ENCODE measurements at regions not wholly inside any gene's neighbourhood (a gene's known extent, or its start where the extent isn't known, plus 50 kb on each side); places are given as distances from the start of the nearest gene placed in this dataset.

DNA sequence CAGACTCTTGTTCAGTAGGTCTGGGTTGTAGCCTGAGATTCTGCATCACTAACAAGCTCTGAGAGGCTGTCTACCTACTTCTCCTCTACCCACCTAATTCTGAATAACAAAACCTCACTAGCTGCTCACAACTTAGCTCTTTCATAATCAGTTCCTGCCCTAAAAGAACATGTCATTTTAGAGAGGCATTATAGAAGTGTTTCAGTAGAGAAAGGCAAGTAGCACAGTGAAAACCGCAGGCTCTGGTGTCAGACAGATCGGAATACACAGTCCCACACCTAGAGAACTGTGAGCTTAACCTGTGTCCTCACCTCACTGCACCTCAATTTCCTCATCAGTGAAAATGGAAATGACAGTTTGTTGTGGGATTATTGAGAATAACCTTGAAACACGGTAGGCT lies 1337.6 kb upstream of the TENM4 start:
- Mint-ChIP-seq H3K4me3 (no peak overlapping the region), H3K4me1 (no peaks in the 10 kb centered on the region), H3K27ac (no peak overlapping the region), H3K9me3 (peaks cover 0 to 29% (median 16%) of the 10 kb centered on the region in 8 donors), H3K36me3 (no peaks in the 10 kb centered on the region), H3K27me3 (no peaks in the 10 kb centered on the region)
- no peak overlapping the region for H3K27ac ChIP-seq (ENCODE audit: low read depth, low read length)
- CTCF ChIA-PET (ENCODE audit: partially characterized antibody), result no interaction called here
- H3K4me1 ChIP-seq (ENCODE audit: insufficient read depth, low read length), result no peaks in the 10 kb centered on the region
- H3K4me3 ChIP-seq (ENCODE audit: low read length in 2 of 2), result no peak overlapping the region
- no peak for DNase-seq
- no peaks in the 10 kb centered on the region for H3K27me3 ChIP-seq (ENCODE audit: insufficient read depth, low read length)
- POLR2A ChIA-PET (ENCODE audit: partially characterized antibody), result no interaction called here
- intact Hi-C loops (cut with micrococcal nuclease), result no loop called here
- no peaks in the 10 kb centered on the region for H3K9me3 ChIP-seq (ENCODE audit: control insufficient read depth in 1 of 2, low read length in 2 of 2)
- no peaks in the 10 kb centered on the region for H3K36me3 ChIP-seq (ENCODE audit: insufficient read depth, low read length)

GRCh38 chr11:80773919-80774318 lies 1333.1 kb upstream of the TENM4 start:
- no peak for DNase-seq
- Histone ChIP-seq H3K4me1 (ENCODE audit: insufficient read depth, low read length) (no peaks in the 10 kb centered on the region), H3K9me3 (ENCODE audit: control insufficient read depth in 1 of 2, low read length in 2 of 2) (no peaks in the 10 kb centered on the region), H3K36me3 (ENCODE audit: insufficient read depth, low read length) (no peaks in the 10 kb centered on the region), H3K27ac (ENCODE audit: low read depth, low read length) (no peak overlapping the region), H3K4me3 (ENCODE audit: low read length in 2 of 2) (no peak overlapping the region), H3K27me3 (ENCODE audit: insufficient read depth, low read length) (no peaks in the 10 kb centered on the region)
- no peak overlapping the region for H3K4me3 Mint-ChIP-seq
- ChIA-PET POLR2A (ENCODE audit: partially characterized antibody) (no interaction called here), CTCF (ENCODE audit: partially characterized antibody) (no interaction called here)
- no peaks in the 10 kb centered on the region for H3K4me1 Mint-ChIP-seq
- no peaks in the 10 kb centered on the region for H3K27me3 Mint-ChIP-seq
- H3K36me3 Mint-ChIP-seq, result no peaks in the 10 kb centered on the region
- peaks cover 3 to 33% (median 16%) of the 10 kb centered on the region in 8 donors for H3K9me3 Mint-ChIP-seq
- H3K27ac Mint-ChIP-seq, result no peak overlapping the region
- intact Hi-C loops (cut with micrococcal nuclease), result no loop called here

GRCh38 chr11:80771017-80771416 lies 1330.2 kb upstream of the TENM4 start:
- no peak overlapping the region for H3K27ac Mint-ChIP-seq
- Histone ChIP-seq H3K27ac (ENCODE audit: low read depth, low read length) (no peak overlapping the region), H3K4me3 (ENCODE audit: low read length in 2 of 2) (no peak overlapping the region), H3K9me3 (ENCODE audit: control insufficient read depth in 1 of 2, low read length in 2 of 2) (no peaks in the 10 kb centered on the region), H3K27me3 (ENCODE audit: insufficient read depth, low read length) (no peaks in the 10 kb centered on the region), H3K4me1 (ENCODE audit: insufficient read depth, low read length) (no peaks in the 10 kb centered on the region), H3K36me3 (ENCODE audit: insufficient read depth, low read length) (no peaks in the 10 kb centered on the region)
- H3K27me3 Mint-ChIP-seq, result no peaks in the 10 kb centered on the region
- no peak overlapping the region for H3K4me3 Mint-ChIP-seq
- H3K4me1 Mint-ChIP-seq, result no peaks in the 10 kb centered on the region
- ChIA-PET CTCF (ENCODE audit: partially characterized antibody) (no interaction called here), POLR2A (ENCODE audit: partially characterized antibody) (no interaction called here)
- intact Hi-C loops (cut with micrococcal nuclease), result no loop called here
- H3K36me3 Mint-ChIP-seq, result no peaks in the 10 kb centered on the region
- peaks cover 4 to 27% (median 15%) of the 10 kb centered on the region in 8 donors for H3K9me3 Mint-ChIP-seq
- DNase-seq, result no peak

- intact Hi-C loops (cut with micrococcal nuclease), result no loop called here
- peak overlapping the region in 1 of 7 donors; percentile 48 for H3K27ac Mint-ChIP-seq
- H3K27me3 Mint-ChIP-seq, result no peaks in the 10 kb centered on the region
- Histone ChIP-seq H3K4me1 (ENCODE audit: insufficient read depth, low read length) (no peaks in the 10 kb centered on the region), H3K36me3 (ENCODE audit: insufficient read depth, low read length) (no peaks in the 10 kb centered on the region), H3K4me3 (ENCODE audit: low read length in 2 of 2) (no peak overlapping the region), H3K27me3 (ENCODE audit: insufficient read depth, low read length) (no peaks in the 10 kb centered on the region), H3K27ac (ENCODE audit: low read depth, low read length) (no peak overlapping the region), H3K9me3 (ENCODE audit: control insufficient read depth in 1 of 2, low read length in 2 of 2) (no peaks in the 10 kb centered on the region)
- DNase-seq, result no peak
- no peaks in the 10 kb centered on the region for H3K36me3 Mint-ChIP-seq
- H3K4me1 Mint-ChIP-seq, result no peaks in the 10 kb centered on the region
- peaks cover 2 to 18% (median 13%) of the 10 kb centered on the region in 8 donors for H3K9me3 Mint-ChIP-seq
- CTCF ChIA-PET (ENCODE audit: partially characterized antibody), result no interaction called here
- H3K4me3 Mint-ChIP-seq, result no peak overlapping the region
- POLR2A ChIA-PET (ENCODE audit: partially characterized antibody), result no interaction called here
Measured at GRCh38 chr11:80758787-80759186, 1318.0 kb upstream of the TENM4 start.

DNA sequence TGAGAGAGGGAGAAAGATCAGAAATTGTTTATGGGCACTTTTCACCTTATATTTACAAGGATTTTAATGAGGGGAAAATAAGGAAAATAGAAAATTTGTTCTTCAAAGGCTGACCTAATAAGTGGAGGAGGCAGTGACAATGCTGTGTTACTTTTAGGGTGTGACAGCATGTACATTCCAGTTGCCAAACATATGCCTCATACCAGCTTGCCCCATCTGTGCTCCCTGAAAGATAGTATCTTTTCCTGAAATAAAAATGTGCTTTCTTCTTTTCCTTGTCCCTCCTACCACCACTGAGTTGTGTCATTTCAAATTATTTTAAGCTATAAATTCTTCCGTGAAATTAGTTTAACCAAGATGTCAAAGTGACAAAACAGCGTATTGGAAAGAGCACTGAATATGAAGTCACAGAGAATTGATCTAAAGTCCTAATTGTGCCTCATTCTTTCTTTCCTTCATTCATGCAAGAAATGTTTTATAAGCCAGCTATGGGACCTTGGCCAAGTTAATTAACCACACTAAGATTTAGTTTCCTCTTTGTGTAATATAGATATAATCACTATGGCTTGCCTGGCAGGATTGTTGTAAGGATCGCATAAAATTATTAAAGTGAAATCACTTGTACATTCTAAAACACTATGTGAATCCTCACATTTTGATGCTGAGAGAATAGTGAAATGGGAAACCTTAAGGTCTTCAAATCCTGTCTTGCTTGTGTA lies 1307.5 kb upstream of the TENM4 start:
- H3K36me3 ChIP-seq (ENCODE audit: insufficient read depth, low read length), result no peaks in the 10 kb centered on the region
- H3K27me3 Mint-ChIP-seq, result no peaks in the 10 kb centered on the region
- H3K4me1 Mint-ChIP-seq, result no peaks in the 10 kb centered on the region
- intact Hi-C loops (cut with micrococcal nuclease), result no loop called here
- H3K27ac Mint-ChIP-seq, result no peak overlapping the region
- no peaks in the 10 kb centered on the region for H3K4me1 ChIP-seq (ENCODE audit: insufficient read depth, low read length)
- H3K4me3 ChIP-seq (ENCODE audit: low read length in 2 of 2), result no peak overlapping the region
- H3K27ac ChIP-seq (ENCODE audit: low read depth, low read length), result no peak overlapping the region
- ChIA-PET CTCF (ENCODE audit: partially characterized antibody) (no interaction called here), POLR2A (ENCODE audit: partially characterized antibody) (no interaction called here)
- DNase-seq, result no peak
- no peak overlapping the region for H3K4me3 Mint-ChIP-seq
- no peaks in the 10 kb centered on the region for H3K36me3 Mint-ChIP-seq
- no peaks in the 10 kb centered on the region for H3K9me3 ChIP-seq (ENCODE audit: control insufficient read depth in 1 of 2, low read length in 2 of 2)
- no peaks in the 10 kb centered on the region for H3K27me3 ChIP-seq (ENCODE audit: insufficient read depth, low read length)
- H3K9me3 Mint-ChIP-seq, result peaks cover 0 to 10% (median 7%) of the 10 kb centered on the region in 8 donors

GRCh38 chr11:80746300-80746699 lies 1305.5 kb upstream of the TENM4 start:
- ChIA-PET POLR2A (ENCODE audit: partially characterized antibody) (no interaction called here), CTCF (ENCODE audit: partially characterized antibody) (no interaction called here)
- Histone ChIP-seq H3K9me3 (ENCODE audit: control insufficient read depth in 1 of 2, low read length in 2 of 2) (no peaks in the 10 kb centered on the region), H3K27me3 (ENCODE audit: insufficient read depth, low read length) (no peaks in the 10 kb centered on the region), H3K4me1 (ENCODE audit: insufficient read depth, low read length) (no peaks in the 10 kb centered on the region), H3K4me3 (ENCODE audit: low read length in 2 of 2) (no peak overlapping the region), H3K36me3 (ENCODE audit: insufficient read depth, low read length) (no peaks in the 10 kb centered on the region), H3K27ac (ENCODE audit: low read depth, low read length) (no peak overlapping the region)
- Mint-ChIP-seq H3K27me3 (no peaks in the 10 kb centered on the region), H3K9me3 (peaks cover 0 to 13% (median 7%) of the 10 kb centered on the region in 8 donors), H3K4me1 (no peaks in the 10 kb centered on the region), H3K27ac (no peak overlapping the region), H3K36me3 (no peaks in the 10 kb centered on the region), H3K4me3 (no peak overlapping the region)
- DNase-seq, result no peak
- intact Hi-C loops (cut with micrococcal nuclease), result no loop called here

GRCh38 chr11:80745416-80745815 lies 1304.6 kb upstream of the TENM4 start:
- no peak for DNase-seq
- Histone ChIP-seq H3K27me3 (ENCODE audit: insufficient read depth, low read length) (no peaks in the 10 kb centered on the region), H3K27ac (ENCODE audit: low read depth, low read length) (no peak overlapping the region), H3K4me3 (ENCODE audit: low read length in 2 of 2) (no peak overlapping the region), H3K4me1 (ENCODE audit: insufficient read depth, low read length) (no peaks in the 10 kb centered on the region), H3K9me3 (ENCODE audit: control insufficient read depth in 1 of 2, low read length in 2 of 2) (no peaks in the 10 kb centered on the region), H3K36me3 (ENCODE audit: insufficient read depth, low read length) (no peaks in the 10 kb centered on the region)
- POLR2A ChIA-PET (ENCODE audit: partially characterized antibody), result no interaction called here
- Mint-ChIP-seq H3K27me3 (no peaks in the 10 kb centered on the region), H3K27ac (no peak overlapping the region), H3K36me3 (no peaks in the 10 kb centered on the region), H3K9me3 (peaks cover 0 to 13% (median 6%) of the 10 kb centered on the region in 8 donors), H3K4me3 (no peak overlapping the region), H3K4me1 (no peaks in the 10 kb centered on the region)
- intact Hi-C loops (cut with micrococcal nuclease), result no loop called here
- CTCF ChIA-PET (ENCODE audit: partially characterized antibody), result no interaction called here

- Mint-ChIP-seq H3K4me1 (no peaks in the 10 kb centered on the region), H3K36me3 (no peaks in the 10 kb centered on the region), H3K27ac (no peak overlapping the region), H3K27me3 (no peaks in the 10 kb centered on the region), H3K4me3 (no peak overlapping the region), H3K9me3 (peaks cover 0 to 22% (median 8%) of the 10 kb centered on the region in 8 donors)
- DNase-seq, result no peak
- intact Hi-C loops (cut with micrococcal nuclease), result no loop called here
- POLR2A ChIA-PET (ENCODE audit: partially characterized antibody), result no interaction called here
- CTCF ChIA-PET (ENCODE audit: partially characterized antibody), result no interaction called here
- H3K4me3 ChIP-seq (ENCODE audit: low read length in 2 of 2), result no peak overlapping the region
- H3K36me3 ChIP-seq (ENCODE audit: insufficient read depth, low read length), result no peaks in the 10 kb centered on the region
- no peaks in the 10 kb centered on the region for H3K9me3 ChIP-seq (ENCODE audit: control insufficient read depth in 1 of 2, low read length in 2 of 2)
- H3K4me1 ChIP-seq (ENCODE audit: insufficient read depth, low read length), result no peaks in the 10 kb centered on the region
- no peak overlapping the region for H3K27ac ChIP-seq (ENCODE audit: low read depth, low read length)
- H3K27me3 ChIP-seq (ENCODE audit: insufficient read depth, low read length), result no peaks in the 10 kb centered on the region
Measured at GRCh38 chr11:80733790-80734189, 1293.0 kb upstream of the TENM4 start.

Data from CD4-positive, alpha-beta memory T cell (primary cell).